ENCODE measurements at regions not wholly inside any gene's neighbourhood (a gene's known extent, or its start where the extent isn't known, plus 50 kb on each side); places are given as distances from the start of the nearest gene placed in this dataset.

GRCh38 chr13:79126706-79127105 is 279.3 kb downstream of the RBM26 start:
- Histone ChIP-seq H3K9me2 (replicated peaks; ENCODE audit: low read depth, low read length) (no peaks in the 10 kb centered on the region), H3F3A (ENCODE audit: low read depth) (no peaks in the 10 kb centered on the region), H3K9me3 (ENCODE audit: insufficient read depth, low read depth, low read length) (no peaks in the 10 kb centered on the region), H3K36me3 (ENCODE audit: insufficient read depth, low read length) (no peaks in the 10 kb centered on the region), H2AFZ (ENCODE audit: low read length) (no peak overlapping the region), H3K27me3 (ENCODE audit: insufficient read depth, low read length, poor library complexity, severe bottlenecking) (no peaks in the 10 kb centered on the region), H4K20me1 (ENCODE audit: insufficient read depth, low read length, poor library complexity, severe bottlenecking) (no peaks in the 10 kb centered on the region), H3K4me2 (ENCODE audit: low read depth, low read length, poor library complexity, severe bottlenecking) (no peak overlapping the region), H3K4me3 (ENCODE audit: low read length, poor library complexity, severe bottlenecking) (no peak overlapping the region), H3K9ac (ENCODE audit: low read depth, low read length, poor library complexity, severe bottlenecking) (no peak overlapping the region), H3K4me1 (ENCODE audit: insufficient read depth, low read length, poor library complexity, severe bottlenecking) (no peaks in the 10 kb centered on the region), H3K79me2 (ENCODE audit: insufficient read depth, low read length) (no peaks in the 10 kb centered on the region)
- TF ChIP-seq, protein P1, sequence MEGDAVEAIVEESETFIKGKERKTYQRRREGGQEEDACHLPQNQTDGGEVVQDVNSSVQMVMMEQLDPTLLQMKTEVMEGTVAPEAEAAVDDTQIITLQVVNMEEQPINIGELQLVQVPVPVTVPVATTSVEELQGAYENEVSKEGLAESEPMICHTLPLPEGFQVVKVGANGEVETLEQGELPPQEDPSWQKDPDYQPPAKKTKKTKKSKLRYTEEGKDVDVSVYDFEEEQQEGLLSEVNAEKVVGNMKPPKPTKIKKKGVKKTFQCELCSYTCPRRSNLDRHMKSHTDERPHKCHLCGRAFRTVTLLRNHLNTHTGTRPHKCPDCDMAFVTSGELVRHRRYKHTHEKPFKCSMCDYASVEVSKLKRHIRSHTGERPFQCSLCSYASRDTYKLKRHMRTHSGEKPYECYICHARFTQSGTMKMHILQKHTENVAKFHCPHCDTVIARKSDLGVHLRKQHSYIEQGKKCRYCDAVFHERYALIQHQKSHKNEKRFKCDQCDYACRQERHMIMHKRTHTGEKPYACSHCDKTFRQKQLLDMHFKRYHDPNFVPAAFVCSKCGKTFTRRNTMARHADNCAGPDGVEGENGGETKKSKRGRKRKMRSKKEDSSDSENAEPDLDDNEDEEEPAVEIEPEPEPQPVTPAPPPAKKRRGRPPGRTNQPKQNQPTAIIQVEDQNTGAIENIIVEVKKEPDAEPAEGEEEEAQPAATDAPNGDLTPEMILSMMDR (conservative IDR thresholded peaks at IDR 0.05; ENCODE audit: low read length), result no peak
- TF ChIP-seq EZH2phosphoT487 (IDR thresholded peaks at IDR 0.05; ENCODE audit: borderline replicate concordance), result no peak

GRCh38 chr13:79124183-79124582 is 281.9 kb downstream of the RBM26 start:
- no peaks in the 10 kb centered on the region for H3F3A ChIP-seq (ENCODE audit: low read depth)
- H2AFZ ChIP-seq (ENCODE audit: low read length), result 0 out of 2 replicates have a peak overlapping the region, but pooled peaks have one; percentile 19
- no peaks in the 10 kb centered on the region for H4K20me1 ChIP-seq (ENCODE audit: insufficient read depth, low read length, poor library complexity, severe bottlenecking)
- no peak overlapping the region for H3K9ac ChIP-seq (ENCODE audit: low read depth, low read length, poor library complexity, severe bottlenecking)
- no peaks in the 10 kb centered on the region for H3K27me3 ChIP-seq (ENCODE audit: insufficient read depth, low read length, poor library complexity, severe bottlenecking)
- H3K36me3 ChIP-seq (ENCODE audit: insufficient read depth, low read length), result no peaks in the 10 kb centered on the region
- no peak overlapping the region for H3K4me3 ChIP-seq (ENCODE audit: low read length, poor library complexity, severe bottlenecking)
- H3K9me2 ChIP-seq (replicated peaks; ENCODE audit: low read depth, low read length), result no peaks in the 10 kb centered on the region
- H3K4me1 ChIP-seq (ENCODE audit: insufficient read depth, low read length, poor library complexity, severe bottlenecking), result no peaks in the 10 kb centered on the region
- TF ChIP-seq, protein P1 (conservative IDR thresholded peaks at IDR 0.05; ENCODE audit: low read length), result no peak
- TF ChIP-seq EZH2phosphoT487 (IDR thresholded peaks at IDR 0.05; ENCODE audit: borderline replicate concordance), result no peak
- no peaks in the 10 kb centered on the region for H3K9me3 ChIP-seq (ENCODE audit: insufficient read depth, low read depth, low read length)
- H3K4me2 ChIP-seq (ENCODE audit: low read depth, low read length, poor library complexity, severe bottlenecking), result no peak overlapping the region
- no peaks in the 10 kb centered on the region for H3K79me2 ChIP-seq (ENCODE audit: insufficient read depth, low read length)

- no peaks in the 10 kb centered on the region for H3K9me3 ChIP-seq (ENCODE audit: insufficient read depth, low read depth, low read length)
- no peaks in the 10 kb centered on the region for H4K20me1 ChIP-seq (ENCODE audit: insufficient read depth, low read length, poor library complexity, severe bottlenecking)
- H3K4me3 ChIP-seq (ENCODE audit: low read length, poor library complexity, severe bottlenecking), result no peak overlapping the region
- no peak overlapping the region for H2AFZ ChIP-seq (ENCODE audit: low read length)
- no peaks in the 10 kb centered on the region for H3K27me3 ChIP-seq (ENCODE audit: insufficient read depth, low read length, poor library complexity, severe bottlenecking)
- no peaks in the 10 kb centered on the region for H3K9me2 ChIP-seq (replicated peaks; ENCODE audit: low read depth, low read length)
- no peak overlapping the region for H3K4me2 ChIP-seq (ENCODE audit: low read depth, low read length, poor library complexity, severe bottlenecking)
- H3K36me3 ChIP-seq (ENCODE audit: insufficient read depth, low read length), result no peaks in the 10 kb centered on the region
- H3F3A ChIP-seq (ENCODE audit: low read depth), result no peaks in the 10 kb centered on the region
- H3K4me1 ChIP-seq (ENCODE audit: insufficient read depth, low read length, poor library complexity, severe bottlenecking), result no peaks in the 10 kb centered on the region
- no peak overlapping the region for H3K9ac ChIP-seq (ENCODE audit: low read depth, low read length, poor library complexity, severe bottlenecking)
- TF ChIP-seq, protein P1 (conservative IDR thresholded peaks at IDR 0.05; ENCODE audit: low read length), result no peak
- no peak for TF ChIP-seq EZH2phosphoT487 (IDR thresholded peaks at IDR 0.05; ENCODE audit: borderline replicate concordance)
- no peaks in the 10 kb centered on the region for H3K79me2 ChIP-seq (ENCODE audit: insufficient read depth, low read length)
Observed at GRCh38 chr13:79121286-79121685, 284.8 kb downstream of the RBM26 start.
